MM.1S (cell line): ENCODE measurements at regions not wholly inside any gene's neighbourhood (a gene's known extent, or its start where the extent isn't known, plus 50 kb on each side); places are given as distances from the start of the nearest gene placed in this dataset.

ENCODE experiments used
- EZH2phosphoT487 ChIP-seq: fragments of 300-600 bp; sonication (generic); IDR thresholded peaks from 2 replicates; pipeline ENCODE4 v1.6.1; 2018; ENCODE audit warnings: antibody characterized with exemption, low read length
- TF ChIP-seq, protein P1 (sequence below): fragments of 300-600 bp; sonication (generic); IDR thresholded peaks from 2 replicates; pipeline ENCODE4 v1.5.1; 2016; ENCODE audit warnings: antibody characterized with exemption, low read length, mixed read lengths

DNA sequence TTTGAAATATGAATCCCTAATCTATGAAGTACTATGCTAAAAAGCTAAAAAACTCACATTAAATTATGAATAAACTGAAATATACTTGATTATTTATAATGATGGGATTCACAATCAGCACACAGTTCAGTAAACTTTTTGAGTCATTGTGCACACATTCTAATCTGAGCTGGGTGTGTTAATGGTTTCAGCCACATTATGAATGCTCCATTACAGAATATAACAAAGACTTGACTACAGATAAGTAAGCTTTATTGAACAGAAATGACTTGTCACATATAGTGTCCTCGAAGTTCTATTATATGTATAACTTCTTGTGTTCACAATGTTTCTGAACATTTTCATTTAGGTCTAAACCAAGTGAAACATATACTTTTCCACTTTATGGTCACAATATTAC, 1649.9 kb upstream of the IGFBP7 start:
- TF ChIP-seq, protein P1, sequence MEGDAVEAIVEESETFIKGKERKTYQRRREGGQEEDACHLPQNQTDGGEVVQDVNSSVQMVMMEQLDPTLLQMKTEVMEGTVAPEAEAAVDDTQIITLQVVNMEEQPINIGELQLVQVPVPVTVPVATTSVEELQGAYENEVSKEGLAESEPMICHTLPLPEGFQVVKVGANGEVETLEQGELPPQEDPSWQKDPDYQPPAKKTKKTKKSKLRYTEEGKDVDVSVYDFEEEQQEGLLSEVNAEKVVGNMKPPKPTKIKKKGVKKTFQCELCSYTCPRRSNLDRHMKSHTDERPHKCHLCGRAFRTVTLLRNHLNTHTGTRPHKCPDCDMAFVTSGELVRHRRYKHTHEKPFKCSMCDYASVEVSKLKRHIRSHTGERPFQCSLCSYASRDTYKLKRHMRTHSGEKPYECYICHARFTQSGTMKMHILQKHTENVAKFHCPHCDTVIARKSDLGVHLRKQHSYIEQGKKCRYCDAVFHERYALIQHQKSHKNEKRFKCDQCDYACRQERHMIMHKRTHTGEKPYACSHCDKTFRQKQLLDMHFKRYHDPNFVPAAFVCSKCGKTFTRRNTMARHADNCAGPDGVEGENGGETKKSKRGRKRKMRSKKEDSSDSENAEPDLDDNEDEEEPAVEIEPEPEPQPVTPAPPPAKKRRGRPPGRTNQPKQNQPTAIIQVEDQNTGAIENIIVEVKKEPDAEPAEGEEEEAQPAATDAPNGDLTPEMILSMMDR: no peak
- TF ChIP-seq EZH2phosphoT487: no peak
